ENCODE measurements at regions not wholly inside any gene's neighbourhood (a gene's known extent, or its start where the extent isn't known, plus 50 kb on each side); places are given as distances from the start of the nearest gene placed in this dataset.

- DNase-seq (ENCODE audit: low read depth, low spot score): no peak
- Histone ChIP-seq H2AFZ (ENCODE audit: control insufficient read depth, low read depth, low read length) (no peak overlapping the region), H3K27me3 (replicated peaks in 1 of 2; ENCODE audit: control insufficient read depth in 2 of 2, insufficient read depth in 2 of 2, low read length in 1 of 2) (no peaks in the 10 kb centered on the region), H3K9me3 (replicated peaks; ENCODE audit: control insufficient read depth, insufficient read depth, low read length) (no peaks in the 10 kb centered on the region), H3K36me3 (ENCODE audit: control insufficient read depth in 2 of 2, insufficient read depth in 2 of 2, low read length in 1 of 2) (no peaks in the 10 kb centered on the region), H4K20me1 (ENCODE audit: control insufficient read depth, insufficient read depth) (no peaks in the 10 kb centered on the region), H3K4me1 (ENCODE audit: control insufficient read depth, insufficient read depth, low read length) (no peaks in the 10 kb centered on the region), H3K4me2 (ENCODE audit: control insufficient read depth, insufficient read depth) (no peak overlapping the region), H3K27ac (ENCODE audit: control insufficient read depth, insufficient read depth) (no peak overlapping the region), H3K9ac (ENCODE audit: control insufficient read depth, insufficient read depth, low read length) (no peak overlapping the region), H3K79me2 (ENCODE audit: control insufficient read depth, insufficient read depth, low read length) (no peaks in the 10 kb centered on the region), H3K4me3 (no peak overlapping the region)
- TF ChIP-seq TCF3 (IDR thresholded peaks at IDR 0.05; ENCODE audit: borderline replicate concordance, insufficient read depth, low read depth, low read length) (no peak), CREM (IDR thresholded peaks at IDR 0.05; ENCODE audit: low read depth) (no peak), ZBTB40 (IDR thresholded peaks at IDR 0.05; ENCODE audit: borderline replicate concordance) (no peak), RBBP5 (conservative IDR thresholded peaks at IDR 0.05) (no peak), CREB1 (IDR thresholded peaks at IDR 0.05; ENCODE audit: low read depth) (no peak), ZZZ3 (IDR thresholded peaks at IDR 0.05; ENCODE audit: control insufficient read depth, insufficient read length, low read depth) (no peak), PAX5 (IDR thresholded peaks at IDR 0.05; ENCODE audit: borderline replicate concordance, low read depth, low read length) (no peak), ATF2 (IDR thresholded peaks at IDR 0.05; ENCODE audit: low read length) (no peak), FOXK2 (IDR thresholded peaks at IDR 0.05) (no peak), ETV6 (conservative IDR thresholded peaks at IDR 0.05 in 1 of 2, IDR thresholded peaks at IDR 0.05 in 1 of 2; ENCODE audit: borderline replicate concordance in 1 of 2, low read depth in 1 of 2) (no peak)
- TF ChIP-seq, protein P1, sequence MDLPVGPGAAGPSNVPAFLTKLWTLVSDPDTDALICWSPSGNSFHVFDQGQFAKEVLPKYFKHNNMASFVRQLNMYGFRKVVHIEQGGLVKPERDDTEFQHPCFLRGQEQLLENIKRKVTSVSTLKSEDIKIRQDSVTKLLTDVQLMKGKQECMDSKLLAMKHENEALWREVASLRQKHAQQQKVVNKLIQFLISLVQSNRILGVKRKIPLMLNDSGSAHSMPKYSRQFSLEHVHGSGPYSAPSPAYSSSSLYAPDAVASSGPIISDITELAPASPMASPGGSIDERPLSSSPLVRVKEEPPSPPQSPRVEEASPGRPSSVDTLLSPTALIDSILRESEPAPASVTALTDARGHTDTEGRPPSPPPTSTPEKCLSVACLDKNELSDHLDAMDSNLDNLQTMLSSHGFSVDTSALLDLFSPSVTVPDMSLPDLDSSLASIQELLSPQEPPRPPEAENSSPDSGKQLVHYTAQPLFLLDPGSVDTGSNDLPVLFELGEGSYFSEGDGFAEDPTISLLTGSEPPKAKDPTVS (IDR thresholded peaks at IDR 0.05; ENCODE audit: low read depth, low read length): no peak
- TF ChIP-seq, protein P2, sequence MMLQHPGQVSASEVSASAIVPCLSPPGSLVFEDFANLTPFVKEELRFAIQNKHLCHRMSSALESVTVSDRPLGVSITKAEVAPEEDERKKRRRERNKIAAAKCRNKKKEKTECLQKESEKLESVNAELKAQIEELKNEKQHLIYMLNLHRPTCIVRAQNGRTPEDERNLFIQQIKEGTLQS (IDR thresholded peaks at IDR 0.05; ENCODE audit: borderline replicate concordance, extremely low read depth, low read depth, low read length): no peak
- POLR2A ChIA-PET: no interaction called here
- no peak for ATAC-seq
- intact Hi-C loops (cut with micrococcal nuclease; ENCODE audit: unreplicated experiment) (no loop called here), in situ Hi-C loops (cut with MboI) (no loop called here)
- SMC1A ChIA-PET (ENCODE audit: uncharacterized antibody, unreplicated experiment): interaction anchor here (0.7 to 1.0 kb wide), 3 partner anchors 51 to 750 kb away, joined by 3 read pairs; no protein-coding TSS in a partner anchor
- RAD21 ChIA-PET (ENCODE audit: unreplicated experiment): no interaction called here
- WGBS (ENCODE audit: insufficient coverage, insufficient replicate concordance, low lambda C conversion rate, missing lambda C conversion rate): 55% methylated on average over 6 of the region's 6 CpGs
- no peak for FAIRE-seq
- no TSS peak for BruUV-seq (replicated peaks)
- CTCF ChIA-PET: no interaction called here
Observed at GRCh38 chrX:6460893-6461490, 73.9 kb downstream of the VCX3A start.

Measured in GM12878 (cell line).